Peyer's patch (tissue), 4 donors: ENCODE measurements at regions not wholly inside any gene's neighbourhood (a gene's known extent, or its start where the extent isn't known, plus 50 kb on each side); places are given as distances from the start of the nearest gene placed in this dataset.

ENCODE experiments used
- CTCF ChIP-seq, 6 experiments: fragments of 450-650 bp in 4 of 6; fragments of 200-600 bp in 2 of 6; sonication (generic) in 1 of 6; IDR thresholded peaks; one replicate each; pipeline ENCODE4 v1.5.1; 2017 to 2019; ENCODE audit warnings: antibody characterized with exemption in 6 of 6, mild to moderate bottlenecking in 3 of 6, moderate library complexity in 1 of 6
- POLR2A ChIP-seq, 2 donors: fragments of 450-650 bp; IDR thresholded peaks; one replicate each; pipeline ENCODE4 v1.5.1; 2017; ENCODE audit warnings: antibody characterized with exemption in 2 of 2, mild to moderate bottlenecking in 2 of 2, moderate library complexity in 2 of 2

DNA sequence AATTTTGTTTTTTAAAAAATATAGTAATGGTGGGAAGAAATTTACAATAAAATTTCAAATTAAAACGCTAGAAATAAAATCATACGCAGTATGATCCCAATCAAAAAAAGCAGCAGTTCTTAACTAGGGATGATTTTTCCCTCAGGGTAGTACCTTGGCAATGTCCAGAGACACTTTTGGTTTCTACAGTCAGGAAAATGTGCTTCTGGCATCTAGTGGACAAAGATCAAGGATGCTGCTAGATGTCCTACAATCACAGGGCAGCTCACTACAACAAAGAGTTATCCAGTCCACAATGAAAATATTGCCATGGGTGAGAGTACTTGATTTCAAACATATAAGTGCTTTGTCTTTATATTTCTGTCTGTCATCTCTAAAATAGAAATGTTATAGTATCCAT, 400.2 kb upstream of the SGCD start:
- TF ChIP-seq POLR2A (IDR thresholded peaks at IDR 0.05) (no peak), CTCF (IDR thresholded peaks at IDR 0.05) (no peak)
